ENCODE measurements at regions not wholly inside any gene's neighbourhood (a gene's known extent, or its start where the extent isn't known, plus 50 kb on each side); places are given as distances from the start of the nearest gene placed in this dataset.
"Not testable (repeated sequence)": the region's sequence is repeated elsewhere in the genome, so short reads cannot be mapped to it uniquely, and the experiment has no call there.

GRCh38 chr15:81887912-81888311 lies 157.9 kb downstream of the MEX3B start:
- H3K9me3 ChIP-seq, result no peaks in the 10 kb centered on the region
- no peak for DNase-seq
- no peak overlapping the region for H3K4me3 ChIP-seq (ENCODE audit: low read depth, low read length)
- no peaks in the 10 kb centered on the region for H3K4me1 ChIP-seq
- H3K27ac Mint-ChIP-seq (ENCODE audit: unreplicated experiment), result no peak overlapping the region
- POLR2A ChIA-PET, result no interaction called here
- no peaks in the 10 kb centered on the region for H3K27me3 Mint-ChIP-seq (ENCODE audit: insufficient read depth, unreplicated experiment)
- H3K36me3 ChIP-seq (ENCODE audit: control insufficient read depth, insufficient read depth, low read length), result no peaks in the 10 kb centered on the region
- no peaks in the 10 kb centered on the region for H3K9me3 Mint-ChIP-seq (ENCODE audit: unreplicated experiment)
- no peaks in the 10 kb centered on the region for H3K36me3 Mint-ChIP-seq (ENCODE audit: insufficient read depth, unreplicated experiment)
- BruUV-seq (replicated peaks), result no TSS peak
- CTCF ChIA-PET, result no interaction called here
- H3K27me3 ChIP-seq (replicated peaks; ENCODE audit: control insufficient read depth, insufficient read depth, low read length), result no peaks in the 10 kb centered on the region
- TF ChIP-seq CTCF (IDR thresholded peaks at IDR 0.05; ENCODE audit: insufficient read depth in 1 of 2, low read depth in 1 of 2, low read length in 1 of 2, severe bottlenecking in 1 of 2, unreplicated experiment in 1 of 2), result no peak
- H3K4me1 Mint-ChIP-seq (ENCODE audit: low read depth, unreplicated experiment), result no peaks in the 10 kb centered on the region
- intact Hi-C loops (cut with micrococcal nuclease; ENCODE audit: unreplicated experiment), result no loop called here
- no peak overlapping the region for H3K4me3 Mint-ChIP-seq (ENCODE audit: unreplicated experiment)

DNA sequence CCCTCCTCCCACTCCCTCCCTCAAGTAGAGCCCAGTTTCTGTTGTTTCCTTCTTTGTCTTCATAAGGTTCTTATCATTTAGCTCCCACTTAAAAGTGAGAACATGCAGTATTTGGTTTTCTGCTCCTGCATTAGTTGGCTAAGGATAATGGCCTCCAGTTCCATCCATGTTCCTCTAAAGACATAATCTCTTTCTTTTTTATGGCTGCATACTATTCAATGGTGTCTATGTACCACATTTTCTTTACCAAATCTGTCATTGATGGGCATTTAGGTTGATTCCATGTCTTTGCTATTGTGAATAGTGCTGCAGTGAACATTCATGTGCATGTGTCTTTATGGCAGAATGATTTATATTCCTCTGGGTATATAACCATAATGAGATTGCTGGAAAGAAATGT lies 158.6 kb downstream of the MEX3B start:
- H3K36me3 Mint-ChIP-seq (ENCODE audit: insufficient read depth, unreplicated experiment); H3K4me1 Mint-ChIP-seq (ENCODE audit: low read depth, unreplicated experiment); H3K36me3 ChIP-seq (ENCODE audit: control insufficient read depth, insufficient read depth, low read length); DNase-seq; intact Hi-C loops (cut with micrococcal nuclease; ENCODE audit: unreplicated experiment); H3K27me3 Mint-ChIP-seq (ENCODE audit: insufficient read depth, unreplicated experiment); H3K27ac Mint-ChIP-seq (ENCODE audit: unreplicated experiment); H3K9me3 ChIP-seq; H3K27me3 ChIP-seq (replicated peaks; ENCODE audit: control insufficient read depth, insufficient read depth, low read length); H3K4me1 ChIP-seq; BruUV-seq (replicated peaks); H3K4me3 ChIP-seq (ENCODE audit: low read depth, low read length); H3K4me3 Mint-ChIP-seq (ENCODE audit: unreplicated experiment); H3K9me3 Mint-ChIP-seq (ENCODE audit: unreplicated experiment); CTCF ChIA-PET; POLR2A ChIA-PET: not testable (repeated sequence)

GRCh38 chr15:81886591-81886990 lies 159.2 kb downstream of the MEX3B start:
- TF ChIP-seq CTCF (IDR thresholded peaks at IDR 0.05; ENCODE audit: insufficient read depth in 1 of 2, low read depth in 1 of 2, low read length in 1 of 2, severe bottlenecking in 1 of 2, unreplicated experiment in 1 of 2), result no peak
- Mint-ChIP-seq H3K4me1 (ENCODE audit: low read depth, unreplicated experiment) (no peaks in the 10 kb centered on the region), H3K27ac (ENCODE audit: unreplicated experiment) (no peak overlapping the region), H3K27me3 (ENCODE audit: insufficient read depth, unreplicated experiment) (no peaks in the 10 kb centered on the region), H3K9me3 (ENCODE audit: unreplicated experiment) (no peaks in the 10 kb centered on the region), H3K4me3 (ENCODE audit: unreplicated experiment) (no peak overlapping the region), H3K36me3 (ENCODE audit: insufficient read depth, unreplicated experiment) (no peaks in the 10 kb centered on the region)
- ChIA-PET POLR2A (no interaction called here), CTCF (no interaction called here)
- no peak for DNase-seq
- intact Hi-C loops (cut with micrococcal nuclease; ENCODE audit: unreplicated experiment), result no loop called here
- no TSS peak for BruUV-seq (replicated peaks)
- Histone ChIP-seq H3K27me3 (replicated peaks; ENCODE audit: control insufficient read depth, insufficient read depth, low read length) (no peaks in the 10 kb centered on the region), H3K4me1 (no peaks in the 10 kb centered on the region), H3K9me3 (no peaks in the 10 kb centered on the region), H3K36me3 (ENCODE audit: control insufficient read depth, insufficient read depth, low read length) (no peaks in the 10 kb centered on the region), H3K4me3 (ENCODE audit: low read depth, low read length) (no peak overlapping the region)

DNA sequence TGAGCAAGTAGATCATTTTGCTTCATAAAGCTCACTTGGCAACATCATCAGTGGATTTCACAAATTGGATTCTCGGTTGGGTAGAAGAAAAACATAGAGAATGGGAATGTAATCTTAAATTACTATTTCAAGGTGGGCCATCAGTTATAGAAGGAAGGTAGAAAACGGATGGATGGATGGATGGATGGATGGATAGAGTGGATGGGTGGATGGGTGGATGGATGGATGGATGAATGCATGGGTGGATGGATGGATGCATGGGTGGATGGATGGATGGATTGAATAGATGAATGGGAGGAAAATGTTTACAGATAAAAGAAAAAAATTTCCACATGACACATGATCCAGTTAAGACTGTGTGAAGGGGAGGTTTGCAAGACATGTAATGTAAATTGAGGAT lies 159.7 kb downstream of the MEX3B start:
- no peak for DNase-seq

More for the DNA sequence above, 159.7 kb downstream of the MEX3B start:
- Histone ChIP-seq H3K27me3 (replicated peaks; ENCODE audit: control insufficient read depth, insufficient read depth, low read length) (no peaks in the 10 kb centered on the region), H3K36me3 (ENCODE audit: control insufficient read depth, insufficient read depth, low read length) (no peaks in the 10 kb centered on the region), H3K9me3 (no peaks in the 10 kb centered on the region), H3K4me1 (no peaks in the 10 kb centered on the region), H3K4me3 (ENCODE audit: low read depth, low read length) (no peak overlapping the region)
- Mint-ChIP-seq H3K36me3 (ENCODE audit: insufficient read depth, unreplicated experiment) (no peaks in the 10 kb centered on the region), H3K27ac (ENCODE audit: unreplicated experiment) (no peak overlapping the region), H3K9me3 (ENCODE audit: unreplicated experiment) (no peaks in the 10 kb centered on the region), H3K4me1 (ENCODE audit: low read depth, unreplicated experiment) (no peaks in the 10 kb centered on the region), H3K4me3 (ENCODE audit: unreplicated experiment) (no peak overlapping the region), H3K27me3 (ENCODE audit: insufficient read depth, unreplicated experiment) (peaks cover 1% of the 10 kb centered on the region)
- no TSS peak for BruUV-seq (replicated peaks)
- ChIA-PET POLR2A (no interaction called here), CTCF (no interaction called here)
- no peak for TF ChIP-seq CTCF (IDR thresholded peaks at IDR 0.05; ENCODE audit: insufficient read depth in 1 of 2, low read depth in 1 of 2, low read length in 1 of 2, severe bottlenecking in 1 of 2, unreplicated experiment in 1 of 2)
- intact Hi-C loops (cut with micrococcal nuclease; ENCODE audit: unreplicated experiment), result no loop called here
